Lung (tissue), 11 donors: ENCODE measurements at regions not wholly inside any gene's neighbourhood (a gene's known extent, or its start where the extent isn't known, plus 50 kb on each side); places are given as distances from the start of the nearest gene placed in this dataset.

Experiments
- ATAC-seq: fragments of 200-7000 bp; cut with Tn5 transposase; one replicate; pipeline ENCODE4 v1.9.1; 2020; ENCODE audit warnings: moderate number of reproducible peaks; ENCODE audit not compliant: insufficient read depth, low FRiP score
- DNase-seq, 3 donors: peaks; one replicate each; pipeline ENCODE4 v3.0.0-alpha.2; 2013 to 2017
- H3K27ac ChIP-seq, 2 donors: one replicate each; pipeline ENCODE4 v1.5.1; 2013; ENCODE audit warnings: mild to moderate bottlenecking in 2 of 2, moderate library complexity in 2 of 2, control low read depth in 1 of 2, inconsistent platforms in 1 of 2, low read depth in 1 of 2, low read length in 1 of 2
- H3K27me3 ChIP-seq, 3 donors: one replicate each; pipeline ENCODE4 v1.5.1; 2013; ENCODE audit warnings: low read length in 2 of 3; ENCODE audit not compliant: control insufficient read depth in 3 of 3, insufficient read depth in 3 of 3
- H3K36me3 ChIP-seq, 4 donors: one replicate each; pipeline ENCODE4 v1.5.1; 2013; ENCODE audit warnings: low read length in 4 of 4, mild to moderate bottlenecking in 1 of 4, moderate library complexity in 1 of 4; ENCODE audit not compliant: control insufficient read depth in 4 of 4, insufficient read depth in 4 of 4
- H3K4me1 ChIP-seq, 5 donors: one replicate each; pipeline ENCODE4 v1.5.1; 2013; ENCODE audit warnings: low read length in 5 of 5, mild to moderate bottlenecking in 2 of 5, moderate library complexity in 1 of 5; ENCODE audit not compliant: control insufficient read depth in 5 of 5, insufficient read depth in 5 of 5
- H3K4me3 ChIP-seq: one replicate; pipeline ENCODE4 v1.5.1; 2013; ENCODE audit warnings: mild to moderate bottlenecking, control low read depth, moderate library complexity
- H3K9ac ChIP-seq, 2 donors: one replicate each; pipeline ENCODE4 v1.5.1; 2013; ENCODE audit warnings: low read length in 2 of 2, control low read depth in 1 of 2; ENCODE audit not compliant: insufficient read depth in 1 of 2
- H3K9me3 ChIP-seq, 4 donors: one replicate each; pipeline ENCODE4 v1.5.1; 2013; ENCODE audit warnings: low read length in 3 of 4, mild to moderate bottlenecking in 1 of 4, moderate library complexity in 1 of 4; ENCODE audit not compliant: control insufficient read depth in 4 of 4, insufficient read depth in 3 of 4
- WGBS, 2 donors: extraction: QIAGEN DNeasy Blood & Tissue Kit; methylation state at CpG; one replicate each; pipeline ENCODE4 v1.1.7; 2013; 5-methylcytosine and 5-hydroxymethylcytosine counted together
- TF ChIP-seq, protein P1 (sequence below): IDR thresholded peaks from 2 replicates; pipeline ENCODE4 v1.5.1; 2012; ENCODE audit warnings: mild to moderate bottlenecking; ENCODE audit errors: control extremely low read depth, extremely low read depth
- donor health status: control.
- donor health status: control.
- donor health status: Bipolar disorder and iron deficiency.
- donor health status: healthy.
- donor health status: DM: yes; HTN: yes; CAD: no.

DNA sequence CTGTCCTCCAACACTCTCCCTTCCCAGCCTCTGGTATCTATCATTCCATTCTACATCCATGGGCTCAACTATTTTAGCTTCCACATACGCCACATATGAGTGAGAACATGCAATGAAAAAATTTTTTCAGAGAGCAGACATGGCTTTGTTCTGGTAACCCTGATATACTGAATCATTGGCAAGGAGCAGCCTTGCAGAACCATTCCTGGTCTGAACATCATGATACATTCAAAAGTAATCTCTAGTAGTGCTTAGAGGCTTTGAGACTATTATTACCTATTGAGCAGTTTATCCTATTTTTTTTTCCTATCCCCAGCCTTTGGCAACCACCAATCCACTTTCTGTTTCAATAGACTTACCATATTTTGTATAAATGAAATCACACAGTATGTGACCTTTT is 393.1 kb upstream of the KCNH7 start:
- no peak for DNase-seq
- Histone ChIP-seq H3K27ac (no peak overlapping the region), H3K4me3 (no peak overlapping the region), H3K36me3 (no peaks in the 10 kb centered on the region), H3K9me3 (no peaks in the 10 kb centered on the region), H3K27me3 (no peaks in the 10 kb centered on the region), H3K4me1 (no peaks in the 10 kb centered on the region), H3K9ac (no peak overlapping the region)
- WGBS, 2 donors: 79 to 88% methylated on average over 1 of the region's 1 CpG
- TF ChIP-seq, protein P1, sequence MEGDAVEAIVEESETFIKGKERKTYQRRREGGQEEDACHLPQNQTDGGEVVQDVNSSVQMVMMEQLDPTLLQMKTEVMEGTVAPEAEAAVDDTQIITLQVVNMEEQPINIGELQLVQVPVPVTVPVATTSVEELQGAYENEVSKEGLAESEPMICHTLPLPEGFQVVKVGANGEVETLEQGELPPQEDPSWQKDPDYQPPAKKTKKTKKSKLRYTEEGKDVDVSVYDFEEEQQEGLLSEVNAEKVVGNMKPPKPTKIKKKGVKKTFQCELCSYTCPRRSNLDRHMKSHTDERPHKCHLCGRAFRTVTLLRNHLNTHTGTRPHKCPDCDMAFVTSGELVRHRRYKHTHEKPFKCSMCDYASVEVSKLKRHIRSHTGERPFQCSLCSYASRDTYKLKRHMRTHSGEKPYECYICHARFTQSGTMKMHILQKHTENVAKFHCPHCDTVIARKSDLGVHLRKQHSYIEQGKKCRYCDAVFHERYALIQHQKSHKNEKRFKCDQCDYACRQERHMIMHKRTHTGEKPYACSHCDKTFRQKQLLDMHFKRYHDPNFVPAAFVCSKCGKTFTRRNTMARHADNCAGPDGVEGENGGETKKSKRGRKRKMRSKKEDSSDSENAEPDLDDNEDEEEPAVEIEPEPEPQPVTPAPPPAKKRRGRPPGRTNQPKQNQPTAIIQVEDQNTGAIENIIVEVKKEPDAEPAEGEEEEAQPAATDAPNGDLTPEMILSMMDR: no peak
- no peak for ATAC-seq

DNA sequence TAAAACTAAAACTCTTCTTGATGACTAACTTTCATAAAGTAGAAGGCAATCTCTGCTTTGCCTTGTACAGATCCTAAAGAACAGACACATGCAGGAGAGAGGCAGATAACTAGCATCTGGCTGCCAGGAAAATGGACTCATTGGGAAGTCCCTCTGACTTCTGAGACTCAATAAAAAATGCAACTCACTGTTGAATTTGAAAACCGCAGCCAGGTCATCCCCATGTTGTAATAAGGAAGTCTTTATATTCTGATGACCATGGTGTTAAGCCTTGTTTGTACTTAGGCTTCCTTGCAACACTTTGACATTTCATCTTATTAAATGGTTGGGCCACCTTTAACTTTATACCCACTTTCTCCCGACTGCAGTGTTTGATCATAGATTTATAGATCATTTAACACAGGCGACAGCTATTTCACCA is 375.1 kb upstream of the KCNH7 start:
- DNase-seq (no peak), ATAC-seq (no peak)
- H3K9me3 ChIP-seq: no peaks in the 10 kb centered on the region
- H3K27ac ChIP-seq: no peak overlapping the region
- no peaks in the 10 kb centered on the region for H3K4me1 ChIP-seq
- WGBS, 2 donors: 84 to 88% methylated on average over 3 of the region's 3 CpGs
- TF ChIP-seq, protein P1: no peak
- no peak overlapping the region for H3K9ac ChIP-seq
- H3K4me3 ChIP-seq: no peak overlapping the region
- H3K27me3 ChIP-seq: no peaks in the 10 kb centered on the region
- H3K36me3 ChIP-seq: no peaks in the 10 kb centered on the region

DNA sequence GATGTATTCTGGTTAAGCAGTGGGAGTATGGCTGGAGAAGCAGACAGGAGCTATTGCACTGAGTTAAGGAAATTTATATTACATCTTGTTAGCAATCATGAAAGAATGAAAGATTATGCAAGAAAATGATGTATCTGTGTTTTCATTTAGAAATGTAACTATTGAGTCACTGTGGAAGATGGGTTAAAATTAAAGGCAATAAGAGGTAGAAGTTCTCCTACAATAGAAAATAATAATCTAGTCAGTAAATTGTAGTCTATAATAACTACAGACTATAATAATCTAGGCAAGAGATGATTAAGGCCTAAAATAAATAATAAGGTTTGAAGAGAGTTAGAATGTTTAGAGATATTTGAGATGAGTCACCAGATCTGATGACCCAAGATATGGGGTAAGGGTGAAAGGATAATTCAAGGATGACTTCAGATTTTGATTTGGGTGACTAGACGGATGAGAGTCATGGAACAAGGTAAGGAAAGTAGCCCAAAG is 371.9 kb upstream of the KCNH7 start:
- WGBS, 2 donors: 86 to 94% methylated on average over 1 of the region's 1 CpG
- Histone ChIP-seq H3K9me3 (no peaks in the 10 kb centered on the region), H3K9ac (no peak overlapping the region), H3K27me3 (no peaks in the 10 kb centered on the region), H3K27ac (no peak overlapping the region), H3K4me1 (no peaks in the 10 kb centered on the region), H3K4me3 (no peak overlapping the region), H3K36me3 (no peaks in the 10 kb centered on the region)
- TF ChIP-seq, protein P1: no peak
- ATAC-seq (no peak), DNase-seq (no peak)

DNA sequence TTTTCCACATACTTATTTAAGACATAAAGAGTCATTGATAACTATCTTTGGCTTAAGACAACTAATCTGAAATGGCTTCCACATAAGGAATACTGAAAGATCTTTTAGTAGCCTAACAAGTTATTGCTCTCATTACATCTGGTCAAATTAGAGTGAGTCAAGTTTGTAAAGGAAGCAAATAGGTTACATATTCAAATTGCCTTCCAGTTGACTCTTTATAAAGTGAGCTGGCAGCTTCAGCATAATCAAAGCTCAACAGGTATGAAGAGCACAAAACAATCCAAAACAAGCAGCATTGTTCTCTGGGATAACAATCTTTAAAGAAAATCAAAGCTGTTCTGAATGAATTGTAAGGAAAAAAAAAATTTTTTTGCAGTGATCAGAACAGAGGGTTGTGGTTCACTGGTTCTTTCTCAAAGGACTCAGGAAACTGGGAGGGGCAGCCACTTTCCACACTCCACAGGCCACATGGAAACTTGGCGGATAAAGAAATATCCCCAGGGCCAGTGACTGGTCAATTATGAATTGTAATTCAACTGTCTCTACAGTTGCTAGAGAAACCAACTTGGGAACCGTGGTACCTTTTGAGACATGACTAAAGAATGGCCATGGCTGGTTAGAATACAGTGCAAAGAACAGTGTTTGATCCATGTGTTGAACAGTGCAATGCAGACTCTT is 369.3 kb upstream of the KCNH7 start:
- Histone ChIP-seq H3K27me3 (no peaks in the 10 kb centered on the region), H3K9ac (no peak overlapping the region), H3K4me3 (no peak overlapping the region), H3K4me1 (no peaks in the 10 kb centered on the region), H3K9me3 (no peaks in the 10 kb centered on the region), H3K36me3 (no peaks in the 10 kb centered on the region), H3K27ac (no peak overlapping the region)
- TF ChIP-seq, protein P1: no peak
- DNase-seq (no peak), ATAC-seq (no peak)
- 84 to 93% methylated on average over 2 of the region's 2 CpGs for WGBS, 2 donors
